ENCODE measurements at regions not wholly inside any gene's neighbourhood (a gene's known extent, or its start where the extent isn't known, plus 50 kb on each side); places are given as distances from the start of the nearest gene placed in this dataset.

GRCh38 chr21:36627242-36627641 lies 71.7 kb upstream of the SIM2 start:
- Histone ChIP-seq H3K4me3 (ENCODE audit: low read depth, low read length) (no peak overlapping the region), H3K27me3 (ENCODE audit: control insufficient read depth, insufficient read depth, low read length) (peaks cover 10% of the 10 kb centered on the region), H3K36me3 (ENCODE audit: control insufficient read depth, insufficient read depth, low read length) (no peaks in the 10 kb centered on the region)
- TF ChIP-seq, protein P1, sequence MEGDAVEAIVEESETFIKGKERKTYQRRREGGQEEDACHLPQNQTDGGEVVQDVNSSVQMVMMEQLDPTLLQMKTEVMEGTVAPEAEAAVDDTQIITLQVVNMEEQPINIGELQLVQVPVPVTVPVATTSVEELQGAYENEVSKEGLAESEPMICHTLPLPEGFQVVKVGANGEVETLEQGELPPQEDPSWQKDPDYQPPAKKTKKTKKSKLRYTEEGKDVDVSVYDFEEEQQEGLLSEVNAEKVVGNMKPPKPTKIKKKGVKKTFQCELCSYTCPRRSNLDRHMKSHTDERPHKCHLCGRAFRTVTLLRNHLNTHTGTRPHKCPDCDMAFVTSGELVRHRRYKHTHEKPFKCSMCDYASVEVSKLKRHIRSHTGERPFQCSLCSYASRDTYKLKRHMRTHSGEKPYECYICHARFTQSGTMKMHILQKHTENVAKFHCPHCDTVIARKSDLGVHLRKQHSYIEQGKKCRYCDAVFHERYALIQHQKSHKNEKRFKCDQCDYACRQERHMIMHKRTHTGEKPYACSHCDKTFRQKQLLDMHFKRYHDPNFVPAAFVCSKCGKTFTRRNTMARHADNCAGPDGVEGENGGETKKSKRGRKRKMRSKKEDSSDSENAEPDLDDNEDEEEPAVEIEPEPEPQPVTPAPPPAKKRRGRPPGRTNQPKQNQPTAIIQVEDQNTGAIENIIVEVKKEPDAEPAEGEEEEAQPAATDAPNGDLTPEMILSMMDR (IDR thresholded peaks at IDR 0.05; ENCODE audit: insufficient read depth, low read length, poor library complexity, severe bottlenecking): no peak
- DNase-seq (ENCODE audit: low read depth): peak; percentile 28

- H3K27me3 ChIP-seq (ENCODE audit: control insufficient read depth, insufficient read depth, low read length): peaks cover 11% of the 10 kb centered on the region
- DNase-seq (ENCODE audit: low read depth): no peak
- no peak overlapping the region for H3K4me3 ChIP-seq (ENCODE audit: low read depth, low read length)
- no peaks in the 10 kb centered on the region for H3K36me3 ChIP-seq (ENCODE audit: control insufficient read depth, insufficient read depth, low read length)
- TF ChIP-seq, protein P1 (IDR thresholded peaks at IDR 0.05; ENCODE audit: insufficient read depth, low read length, poor library complexity, severe bottlenecking): no peak
These were observed 70.8 kb upstream of the SIM2 start for GRCh38 chr21:36628106-36628505.

DNA sequence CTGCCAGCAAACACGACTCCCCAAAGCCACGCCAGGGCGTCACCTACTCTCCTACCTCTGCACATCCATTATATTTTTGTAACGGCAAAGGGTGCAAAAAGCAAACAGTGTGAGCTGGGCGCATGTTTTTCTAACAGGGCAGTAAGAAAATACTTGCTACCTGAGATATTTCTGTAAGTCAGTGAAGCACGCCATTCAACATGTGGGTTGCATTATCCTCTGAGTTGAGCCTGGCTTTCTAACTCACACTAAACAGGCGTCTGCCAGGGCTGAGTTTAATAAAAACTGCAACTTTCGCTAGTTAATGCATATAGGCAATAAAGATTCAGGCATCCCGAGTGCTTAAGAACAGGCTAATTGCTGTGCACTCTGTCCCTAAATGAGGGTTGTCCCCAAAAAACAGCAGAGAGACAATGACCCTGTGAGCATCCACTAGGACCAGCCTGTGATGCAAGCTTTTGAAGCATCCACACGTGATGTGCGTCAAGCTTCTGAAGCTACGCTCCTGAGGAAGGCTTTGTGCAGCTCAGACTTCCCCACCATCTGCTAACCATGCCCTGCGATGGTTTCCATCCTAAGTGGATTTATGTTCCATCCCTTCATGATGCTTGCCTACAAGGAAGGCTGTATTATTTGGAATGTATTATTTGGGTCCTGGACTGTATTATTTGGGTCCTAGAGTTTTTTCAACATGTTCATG lies 70.0 kb upstream of the SIM2 start:
- H3K27me3 ChIP-seq (ENCODE audit: control insufficient read depth, insufficient read depth, low read length): peaks cover 11% of the 10 kb centered on the region
- no peak for DNase-seq (ENCODE audit: low read depth)
- TF ChIP-seq, protein P1 (IDR thresholded peaks at IDR 0.05; ENCODE audit: insufficient read depth, low read length, poor library complexity, severe bottlenecking): no peak

DNA sequence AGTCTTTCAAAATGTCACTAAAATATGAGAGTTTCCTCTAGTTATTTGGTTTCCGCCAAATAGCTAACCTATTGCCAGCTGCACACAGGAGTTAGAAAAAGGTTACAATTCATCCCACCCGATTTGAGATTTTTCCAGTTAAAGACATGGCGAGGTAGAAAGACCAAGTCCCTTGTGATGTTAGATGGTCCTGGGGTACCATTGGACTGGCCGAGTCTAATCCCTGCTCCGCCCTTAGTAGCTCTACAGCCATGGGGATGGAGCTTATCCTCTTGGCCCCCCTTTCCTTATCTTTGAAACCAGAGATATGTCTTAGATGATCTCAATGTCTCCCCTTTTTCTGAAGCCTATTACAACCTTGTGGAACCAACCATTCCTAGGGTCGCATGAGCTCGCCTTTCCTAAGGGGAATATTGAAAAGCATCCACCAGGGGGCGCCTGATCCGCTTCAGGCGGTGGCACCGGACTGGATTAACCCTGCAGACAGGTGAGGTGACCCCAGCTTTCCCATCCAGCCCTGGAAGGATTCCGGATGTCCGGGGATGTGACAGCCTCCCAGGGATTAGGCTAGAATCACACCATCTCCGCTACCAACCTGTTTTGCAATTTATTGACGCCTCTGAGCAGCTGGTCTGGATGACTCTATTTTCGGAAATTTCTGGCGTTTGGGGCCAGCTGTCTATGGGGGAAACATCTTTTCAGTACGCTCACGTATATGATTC lies 68.3 kb upstream of the SIM2 start:
- TF ChIP-seq, protein P1 (IDR thresholded peaks at IDR 0.05; ENCODE audit: insufficient read depth, low read length, poor library complexity, severe bottlenecking): peak; percentile 67
- no peak overlapping the region for H3K4me3 ChIP-seq (ENCODE audit: low read depth, low read length)
- H3K36me3 ChIP-seq (ENCODE audit: control insufficient read depth, insufficient read depth, low read length): no peaks in the 10 kb centered on the region
- DNase-seq (ENCODE audit: low read depth): no peak
- H3K27me3 ChIP-seq (ENCODE audit: control insufficient read depth, insufficient read depth, low read length): peaks cover 11% of the 10 kb centered on the region

More for the DNA sequence above, 70.0 kb upstream of the SIM2 start:
- no peak overlapping the region for H3K4me3 ChIP-seq (ENCODE audit: low read depth, low read length)
- no peaks in the 10 kb centered on the region for H3K36me3 ChIP-seq (ENCODE audit: control insufficient read depth, insufficient read depth, low read length)

DNA sequence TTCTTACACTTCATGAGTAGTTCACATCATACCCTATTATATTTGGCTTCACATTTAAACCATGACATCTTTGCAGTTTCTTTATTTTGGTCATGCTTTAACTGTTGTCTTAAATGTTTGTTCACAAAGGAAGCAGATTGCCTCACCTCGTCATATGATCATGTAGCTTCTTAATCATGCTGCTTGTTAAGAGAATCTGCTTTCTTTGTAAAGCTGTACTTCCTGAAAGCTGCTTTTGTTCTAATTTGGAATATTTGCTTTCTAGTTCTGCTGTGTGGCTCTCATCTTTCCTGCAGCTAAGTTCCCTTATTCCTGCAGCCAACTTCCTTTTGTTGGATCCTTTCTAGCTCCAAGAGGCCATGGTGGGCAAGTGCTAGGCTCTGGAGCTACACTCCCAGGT lies 62.9 kb upstream of the SIM2 start:
- Histone ChIP-seq H3K27me3 (ENCODE audit: control insufficient read depth, insufficient read depth, low read length) (peaks cover 11% of the 10 kb centered on the region), H3K36me3 (ENCODE audit: control insufficient read depth, insufficient read depth, low read length) (no peaks in the 10 kb centered on the region), H3K4me3 (ENCODE audit: low read depth, low read length) (no peak overlapping the region)
- TF ChIP-seq, protein P1 (IDR thresholded peaks at IDR 0.05; ENCODE audit: insufficient read depth, low read length, poor library complexity, severe bottlenecking): no peak
- no peak for DNase-seq (ENCODE audit: low read depth)

Measured in kidney epithelial cell (primary cell).